GM10248 (cell line): ENCODE measurements at regions not wholly inside any gene's neighbourhood (a gene's known extent, or its start where the extent isn't known, plus 50 kb on each side); places are given as distances from the start of the nearest gene placed in this dataset.

Source experiments
- CTCF ChIA-PET: fragments of 300-600 bp; sonication (Branson Sonifier 250); formaldehyde crosslinking; extraction: SDS; loops from one replicate; lab custom pipeline; 2021; ENCODE audit warnings: antibody characterized with exemption; lab: Yijun Ruan, JAX
- POLR2A ChIA-PET: fragments of 350-650 bp; sonication (Branson Sonifier 250); formaldehyde crosslinking; extraction: SDS; loops from one replicate; lab custom pipeline; 2020; ENCODE audit warnings: antibody characterized with exemption; lab: Yijun Ruan, JAX
- DNase-seq: peaks from one replicate; pipeline ENCODE4 v3.0.0; 2012; ENCODE audit errors: extremely low spot score
- TF ChIP-seq, protein P1 (sequence below): IDR thresholded peaks from 2 replicates; pipeline ENCODE4 v1.5.1; 2012; ENCODE audit warnings: mild to moderate bottlenecking, low read depth; ENCODE audit errors: extremely low read depth, missing control alignments, control extremely low read depth

DNA sequence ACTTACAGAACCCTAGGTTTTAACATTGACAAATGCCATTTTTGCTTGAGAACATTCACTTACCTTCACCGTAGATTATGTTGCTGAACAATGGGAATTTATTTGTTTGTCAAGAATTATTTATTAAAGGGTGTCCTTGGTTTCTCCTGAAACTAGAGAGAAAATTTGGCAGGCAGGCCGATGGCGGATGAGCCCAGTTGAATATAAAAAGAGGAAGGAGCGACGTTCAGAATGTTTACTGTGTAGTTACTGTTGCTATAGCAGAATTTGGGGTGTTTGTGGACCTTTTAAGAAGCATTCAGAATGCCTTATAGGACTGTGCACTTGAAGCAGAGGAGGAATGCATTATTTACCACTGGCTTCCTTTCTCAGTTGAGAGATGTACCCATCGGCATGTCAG lies 268.2 kb downstream of the CDH10 start:
- CTCF ChIA-PET, result interaction anchor here (1.3 kb wide), 1 partner anchor 10 kb away, joined by 4 read pairs; no protein-coding TSS in a partner anchor
- no peak for DNase-seq
- POLR2A ChIA-PET, result no interaction called here
- TF ChIP-seq, protein P1, sequence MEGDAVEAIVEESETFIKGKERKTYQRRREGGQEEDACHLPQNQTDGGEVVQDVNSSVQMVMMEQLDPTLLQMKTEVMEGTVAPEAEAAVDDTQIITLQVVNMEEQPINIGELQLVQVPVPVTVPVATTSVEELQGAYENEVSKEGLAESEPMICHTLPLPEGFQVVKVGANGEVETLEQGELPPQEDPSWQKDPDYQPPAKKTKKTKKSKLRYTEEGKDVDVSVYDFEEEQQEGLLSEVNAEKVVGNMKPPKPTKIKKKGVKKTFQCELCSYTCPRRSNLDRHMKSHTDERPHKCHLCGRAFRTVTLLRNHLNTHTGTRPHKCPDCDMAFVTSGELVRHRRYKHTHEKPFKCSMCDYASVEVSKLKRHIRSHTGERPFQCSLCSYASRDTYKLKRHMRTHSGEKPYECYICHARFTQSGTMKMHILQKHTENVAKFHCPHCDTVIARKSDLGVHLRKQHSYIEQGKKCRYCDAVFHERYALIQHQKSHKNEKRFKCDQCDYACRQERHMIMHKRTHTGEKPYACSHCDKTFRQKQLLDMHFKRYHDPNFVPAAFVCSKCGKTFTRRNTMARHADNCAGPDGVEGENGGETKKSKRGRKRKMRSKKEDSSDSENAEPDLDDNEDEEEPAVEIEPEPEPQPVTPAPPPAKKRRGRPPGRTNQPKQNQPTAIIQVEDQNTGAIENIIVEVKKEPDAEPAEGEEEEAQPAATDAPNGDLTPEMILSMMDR, result no peak

DNA sequence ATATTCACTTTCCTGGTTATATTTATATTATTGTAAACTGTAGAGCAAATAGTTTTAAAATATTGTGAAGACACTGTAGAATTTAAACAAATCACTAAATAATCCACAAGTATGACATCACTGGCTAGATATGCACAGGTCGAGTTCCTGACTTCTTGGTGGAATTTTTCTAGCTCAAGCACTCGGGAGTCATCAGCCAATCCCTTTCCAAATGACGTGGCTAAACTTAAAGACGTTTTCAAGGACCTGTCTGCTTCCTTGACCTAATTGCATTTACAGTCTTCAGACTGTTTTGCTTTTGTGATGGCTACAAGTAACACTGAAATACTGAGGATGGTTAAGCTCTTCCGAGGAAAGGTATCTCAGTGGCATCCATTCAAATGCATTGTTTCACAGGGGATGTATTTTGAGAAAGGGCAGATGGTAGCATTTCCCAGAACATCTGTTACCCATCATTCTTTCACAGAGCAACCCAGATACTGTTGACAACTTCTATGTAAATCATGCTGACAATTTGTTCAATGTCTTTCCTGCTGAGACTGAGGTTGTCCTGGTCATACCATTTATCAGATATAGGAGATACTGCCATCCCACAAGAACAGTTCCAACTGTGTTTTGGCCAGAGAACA lies 262.8 kb downstream of the CDH10 start:
- CTCF ChIA-PET, result no interaction called here
- POLR2A ChIA-PET, result no interaction called here
- DNase-seq, result no peak

DNA sequence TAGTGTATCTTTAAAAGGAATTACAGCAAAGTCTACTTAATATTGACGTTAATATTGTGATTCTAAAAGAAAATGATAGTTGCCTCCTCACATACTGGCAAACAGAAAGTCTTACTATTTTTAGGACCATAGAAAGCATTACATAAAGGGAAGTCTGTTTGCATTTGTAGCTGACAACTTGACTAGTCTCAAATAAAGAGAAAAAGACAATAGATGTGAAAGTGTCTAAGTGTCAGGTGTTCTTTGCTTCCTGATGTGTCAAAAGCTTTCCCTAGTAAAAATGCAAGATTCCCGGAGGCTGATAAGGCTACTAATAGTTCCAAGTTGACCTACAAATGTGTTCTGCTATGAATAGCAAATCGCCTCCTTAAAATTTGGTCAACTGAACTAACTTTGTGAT lies 259.7 kb downstream of the CDH10 start:
- no peak for DNase-seq
- POLR2A ChIA-PET, result no interaction called here
- CTCF ChIA-PET, result interaction anchor here (1.8 kb wide), 1 partner anchor 9 kb away, joined by 5 read pairs; no protein-coding TSS in a partner anchor
- TF ChIP-seq, protein P1, result no peak

More for the DNA sequence above, 262.8 kb downstream of the CDH10 start:
- TF ChIP-seq, protein P1, result no peak

DNA sequence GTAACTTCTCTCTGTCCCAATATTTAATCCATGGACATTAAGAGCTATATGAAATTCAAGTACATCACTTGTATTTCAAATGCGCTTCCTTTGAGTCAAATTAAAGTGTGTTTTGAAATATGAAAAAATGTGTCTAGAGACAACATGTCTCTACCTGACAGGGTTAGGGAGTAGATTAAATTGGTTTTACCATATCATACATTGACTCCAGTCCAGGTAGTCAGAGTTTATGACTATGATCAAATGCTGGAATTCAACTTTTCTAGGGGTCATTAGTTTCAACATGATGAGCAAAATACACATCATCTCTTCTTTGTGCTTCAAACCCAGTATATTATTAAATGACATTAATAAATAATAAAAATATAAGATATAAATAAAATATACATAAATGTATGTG lies 259.2 kb downstream of the CDH10 start:
- no peak for DNase-seq
- TF ChIP-seq, protein P1, result no peak
- CTCF ChIA-PET, result interaction anchor here (1.8 kb wide), 1 partner anchor 9 kb away, joined by 5 read pairs; no protein-coding TSS in a partner anchor

DNA sequence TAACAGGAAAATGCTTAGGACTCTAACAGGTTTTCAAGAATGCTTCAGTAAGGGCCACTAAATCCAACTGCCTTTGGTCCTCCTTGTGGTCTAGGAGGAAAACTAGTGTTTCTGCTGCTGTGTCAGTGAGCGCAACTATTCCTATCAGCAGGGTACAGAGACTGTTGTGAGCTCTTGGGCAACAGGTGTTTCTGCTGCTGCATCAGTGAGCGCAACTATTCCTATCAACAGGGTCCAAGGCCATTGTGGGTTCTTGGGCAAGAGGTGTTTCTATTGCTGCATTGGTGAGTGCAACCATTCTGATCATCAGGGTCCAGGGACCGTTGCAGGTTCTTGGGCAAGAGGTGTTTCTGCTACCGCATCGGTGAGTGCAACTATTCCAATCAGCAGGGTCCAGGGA lies 256.3 kb downstream of the CDH10 start:
- ChIA-PET CTCF (no interaction called here), POLR2A (no interaction called here)
- no peak for DNase-seq
- TF ChIP-seq, protein P1, result no peak

More for the DNA sequence above, 259.2 kb downstream of the CDH10 start:
- POLR2A ChIA-PET, result no interaction called here

DNA sequence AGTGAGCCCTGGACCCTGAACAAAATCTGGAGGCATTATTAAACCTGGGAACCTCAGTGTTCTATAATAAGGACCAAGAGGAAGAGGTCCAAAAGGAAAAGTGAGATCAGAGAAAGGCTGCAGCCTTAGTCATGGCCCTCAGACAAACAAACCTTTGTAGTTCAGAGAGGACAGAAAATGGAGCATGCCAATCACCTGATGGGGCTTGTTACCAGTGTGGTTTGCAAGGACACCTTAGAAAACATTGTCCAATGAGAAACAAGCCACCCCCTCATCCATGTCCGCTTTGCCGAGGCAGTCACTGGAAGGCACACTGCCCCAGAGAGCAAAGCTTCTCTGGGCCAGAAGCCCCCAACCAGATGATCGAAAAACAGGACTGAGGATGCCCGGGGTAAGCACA lies 254.8 kb downstream of the CDH10 start:
- CTCF ChIA-PET, result no interaction called here
- DNase-seq, result no peak
- POLR2A ChIA-PET, result no interaction called here
- TF ChIP-seq, protein P1, result no peak

DNA sequence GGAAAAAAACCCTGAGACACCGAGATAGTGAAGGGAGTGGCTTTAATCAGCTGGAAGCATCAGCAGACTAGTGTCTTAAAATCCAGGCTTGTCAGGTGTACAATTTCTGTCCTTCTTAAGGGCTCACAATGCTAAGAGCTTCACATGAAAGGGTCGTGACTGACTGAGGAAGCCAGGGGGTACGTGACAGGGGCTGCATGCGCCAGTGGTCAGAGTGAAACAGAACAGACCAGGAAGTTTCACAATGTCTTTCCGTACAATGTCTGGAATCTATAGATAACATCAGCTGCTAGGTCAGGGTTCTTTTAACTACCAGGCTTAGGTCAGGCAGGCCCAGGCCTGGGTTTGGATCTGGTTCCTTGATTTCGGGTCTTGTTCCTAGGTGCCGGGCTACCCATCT lies 253.0 kb downstream of the CDH10 start:
- TF ChIP-seq, protein P1, result no peak
- CTCF ChIA-PET, result no interaction called here
- no peak for DNase-seq
- POLR2A ChIA-PET, result no interaction called here
